ENCODE measurements at regions not wholly inside any gene's neighbourhood (a gene's known extent, or its start where the extent isn't known, plus 50 kb on each side); places are given as distances from the start of the nearest gene placed in this dataset.

DNA sequence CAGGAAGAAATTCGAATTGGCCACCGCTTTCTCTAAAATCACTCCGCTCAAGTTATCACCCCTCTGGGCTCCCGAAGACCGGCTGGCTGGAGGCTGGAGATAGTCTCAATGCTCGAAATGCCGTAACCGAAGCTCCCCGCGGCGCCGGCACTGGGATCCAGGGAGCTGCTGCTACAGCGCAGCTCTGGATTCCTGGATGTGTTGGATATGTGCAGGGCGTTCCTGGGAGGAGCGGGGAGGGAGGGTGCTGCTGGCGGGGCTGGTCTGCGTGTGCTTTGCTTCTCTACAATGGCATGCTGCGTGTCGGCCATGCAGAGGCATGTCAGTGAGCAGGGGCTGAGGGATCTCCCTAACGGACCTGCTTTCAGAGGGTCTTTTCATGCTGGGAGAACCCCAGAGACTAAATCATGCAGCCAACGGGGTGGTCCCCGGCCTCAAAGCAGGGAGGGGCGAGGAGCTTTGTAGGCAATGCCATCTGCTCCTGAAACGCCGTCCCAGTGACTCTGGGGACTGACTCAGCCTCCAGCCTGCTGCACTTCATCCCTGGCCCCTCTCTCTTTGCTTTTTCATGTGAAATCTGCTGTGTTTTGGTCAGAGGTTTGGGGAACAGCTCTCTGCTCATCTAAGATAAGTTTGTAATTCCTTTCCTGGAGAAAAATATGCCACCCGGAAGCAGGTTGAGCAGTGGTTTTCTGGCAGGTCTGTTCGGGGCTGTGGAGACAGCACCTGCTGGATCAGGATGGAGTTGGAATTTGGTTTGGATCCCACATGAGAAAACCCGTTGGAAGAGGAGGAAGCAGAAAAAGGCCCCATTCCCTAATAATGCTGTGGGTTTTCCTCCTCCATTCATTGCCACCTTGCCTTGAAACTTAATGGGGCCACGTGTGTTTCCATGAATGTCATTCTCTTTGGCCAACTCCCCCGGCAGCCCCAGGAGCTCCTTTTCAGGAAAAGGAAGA lies 311.4 kb downstream of the SEC14L1 start:
- H3K27ac ChIP-seq (ENCODE audit: low read length) = no peak overlapping the region
- peaks cover 19% of the 10 kb centered on the region for H3K4me1 ChIP-seq (ENCODE audit: control insufficient read depth, insufficient read depth, low read length)
- no peaks in the 10 kb centered on the region for H3K9me3 ChIP-seq (ENCODE audit: control insufficient read depth, insufficient read depth, low read length)
- H3K4me3 ChIP-seq (ENCODE audit: low read length) = peak overlapping the region; percentile 48; the same call in 1 of the 2 replicates
- no CpG with 5 or more reads among the region's 30 CpGs for WGBS (ENCODE audit: insufficient coverage, insufficient read length)
- H3K27me3 ChIP-seq (ENCODE audit: control insufficient read depth, insufficient read depth, low read length) = no peaks in the 10 kb centered on the region
- H3K36me3 ChIP-seq (ENCODE audit: control insufficient read depth, insufficient read depth, low read length) = no peaks in the 10 kb centered on the region
- DNase-seq (ENCODE audit: low read depth, low spot score) = no peak

DNA sequence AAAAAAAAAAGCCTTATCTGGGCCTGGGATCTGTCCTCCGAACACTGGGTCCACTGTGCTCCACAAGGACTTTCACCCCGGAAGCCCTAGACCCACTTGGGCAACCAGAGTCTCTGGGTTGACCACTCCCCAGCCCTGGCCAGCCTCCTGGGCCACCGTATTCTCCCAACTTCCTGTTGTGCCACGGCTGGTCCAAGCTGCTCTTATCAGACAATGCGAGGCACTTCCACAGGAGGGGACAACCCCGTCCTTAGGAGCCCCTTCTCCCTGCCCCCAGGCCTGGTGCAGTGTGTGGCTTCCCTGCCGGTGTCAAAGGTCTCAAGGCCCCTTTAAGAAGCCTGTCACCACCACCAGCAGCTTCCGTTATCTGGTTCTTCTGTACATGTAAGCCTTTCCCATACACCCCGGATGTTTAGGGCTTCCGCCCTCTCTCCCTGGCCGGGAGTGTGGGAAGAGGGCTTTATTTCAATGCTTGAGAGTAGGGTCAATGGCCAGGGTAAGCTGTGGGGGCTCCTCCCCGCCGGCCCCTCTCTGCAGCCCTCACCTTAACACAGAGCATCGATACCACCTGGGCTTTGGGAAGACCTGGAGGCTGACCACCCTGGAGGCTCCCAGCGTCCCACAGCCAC lies 313.0 kb downstream of the SEC14L1 start:
- no peak overlapping the region for H3K4me3 ChIP-seq (ENCODE audit: low read length)
- H3K27me3 ChIP-seq (ENCODE audit: control insufficient read depth, insufficient read depth, low read length) = no peaks in the 10 kb centered on the region
- no peak overlapping the region for H3K27ac ChIP-seq (ENCODE audit: low read length)
- no CpG with 5 or more reads among the region's 15 CpGs for WGBS (ENCODE audit: insufficient coverage, insufficient read length)
- DNase-seq (ENCODE audit: low read depth, low spot score) = no peak
- H3K9me3 ChIP-seq (ENCODE audit: control insufficient read depth, insufficient read depth, low read length) = no peaks in the 10 kb centered on the region
- H3K4me1 ChIP-seq (ENCODE audit: control insufficient read depth, insufficient read depth, low read length) = peaks cover 19% of the 10 kb centered on the region
- no peaks in the 10 kb centered on the region for H3K36me3 ChIP-seq (ENCODE audit: control insufficient read depth, insufficient read depth, low read length)

DNA sequence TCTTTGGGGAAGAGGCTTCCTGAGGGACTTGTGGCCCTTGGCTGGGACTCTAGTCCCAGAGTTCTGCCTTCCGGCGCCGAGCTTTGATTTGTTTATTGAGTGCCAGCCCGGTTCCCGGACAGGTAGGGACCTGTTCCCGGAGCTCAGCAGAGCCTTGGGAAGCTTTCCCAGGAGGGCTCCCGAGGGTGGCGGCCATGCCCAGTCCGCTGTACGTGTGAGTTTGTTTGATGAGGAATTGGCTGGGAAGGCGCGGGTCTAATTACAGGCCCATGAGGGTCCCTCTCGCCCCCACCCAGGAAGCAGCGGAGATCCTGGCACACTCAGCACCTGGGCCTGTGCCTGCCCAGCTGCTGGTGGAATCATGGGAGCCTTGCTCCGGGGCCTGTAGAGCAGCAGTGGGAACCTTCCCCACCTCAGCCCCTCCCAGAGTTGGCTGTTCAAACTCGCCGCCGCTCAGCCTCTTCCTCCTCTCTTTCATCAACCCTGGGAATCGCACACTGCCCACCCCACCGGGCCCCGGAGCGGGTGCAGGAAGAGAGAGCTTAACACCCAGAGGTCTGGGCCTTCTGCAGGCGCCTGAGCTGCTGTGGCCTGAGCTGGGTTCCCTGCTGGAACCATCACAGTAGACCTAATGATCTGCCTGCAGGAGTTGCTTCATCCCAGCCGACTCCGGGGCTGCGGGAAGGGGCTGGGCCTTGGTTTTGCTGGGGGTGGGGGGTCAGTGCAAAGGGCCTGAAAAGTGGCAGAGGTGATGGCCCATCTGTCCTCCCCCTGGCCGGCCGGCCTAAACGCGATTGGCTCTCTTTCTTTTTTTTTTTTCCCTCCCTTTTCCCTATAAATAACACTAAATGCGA lies 313.7 kb downstream of the SEC14L1 start:
- no CpG with 5 or more reads among the region's 31 CpGs for WGBS (ENCODE audit: insufficient coverage, insufficient read length)
- no peak for DNase-seq (ENCODE audit: low read depth, low spot score)
- no peaks in the 10 kb centered on the region for H3K9me3 ChIP-seq (ENCODE audit: control insufficient read depth, insufficient read depth, low read length)
- H3K36me3 ChIP-seq (ENCODE audit: control insufficient read depth, insufficient read depth, low read length) = no peaks in the 10 kb centered on the region
- H3K27ac ChIP-seq (ENCODE audit: low read length) = no peak overlapping the region
- H3K4me3 ChIP-seq (ENCODE audit: low read length) = no peak overlapping the region
- H3K4me1 ChIP-seq (ENCODE audit: control insufficient read depth, insufficient read depth, low read length) = peaks cover 14% of the 10 kb centered on the region
- no peaks in the 10 kb centered on the region for H3K27me3 ChIP-seq (ENCODE audit: control insufficient read depth, insufficient read depth, low read length)

DNA sequence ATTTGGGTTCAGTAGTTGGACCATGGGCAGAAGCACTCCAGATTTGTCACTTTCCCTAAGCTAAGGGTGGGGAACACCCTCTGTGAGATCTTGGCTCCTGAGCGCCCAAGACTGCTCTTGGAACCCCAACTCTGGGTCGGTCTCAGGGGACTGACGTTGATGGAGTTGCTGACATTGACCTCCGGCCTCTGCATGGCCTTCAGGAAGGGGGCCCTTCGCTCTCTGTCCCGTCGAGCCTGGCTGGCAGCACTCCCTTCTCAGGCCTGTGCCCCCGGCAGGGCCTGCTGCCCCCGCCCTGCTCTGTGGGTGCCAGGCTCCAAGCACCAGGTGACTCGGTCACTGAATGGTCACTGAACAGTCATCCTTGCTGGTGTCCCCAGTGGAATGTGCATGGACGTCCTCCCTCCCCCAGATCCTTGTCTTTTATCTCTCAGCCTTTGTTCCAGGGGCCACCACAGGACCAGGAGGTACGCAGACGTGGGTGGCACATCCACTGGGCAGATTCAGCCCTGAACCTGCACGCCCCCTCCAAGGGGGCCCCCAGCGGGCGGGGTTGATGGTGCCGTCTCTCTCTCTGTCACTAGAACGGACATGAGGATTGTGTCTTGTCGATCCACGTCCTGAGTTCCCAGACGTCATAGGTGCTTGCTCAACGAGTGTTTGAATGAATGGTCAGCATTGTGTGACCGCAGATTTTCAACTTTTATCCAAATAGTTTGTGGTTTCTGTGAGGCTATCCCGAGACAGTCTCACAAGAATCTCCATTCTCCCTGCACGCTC lies 314.5 kb downstream of the SEC14L1 start:
- Histone ChIP-seq H3K27me3 (ENCODE audit: control insufficient read depth, insufficient read depth, low read length) (no peaks in the 10 kb centered on the region), H3K9me3 (ENCODE audit: control insufficient read depth, insufficient read depth, low read length) (no peaks in the 10 kb centered on the region), H3K4me3 (ENCODE audit: low read length) (no peak overlapping the region), H3K27ac (ENCODE audit: low read length) (no peak overlapping the region), H3K4me1 (ENCODE audit: control insufficient read depth, insufficient read depth, low read length) (peaks cover 14% of the 10 kb centered on the region), H3K36me3 (ENCODE audit: control insufficient read depth, insufficient read depth, low read length) (no peaks in the 10 kb centered on the region)
- WGBS (ENCODE audit: insufficient coverage, insufficient read length) = no CpG with 5 or more reads among the region's 25 CpGs
- no peak for DNase-seq (ENCODE audit: low read depth, low spot score)

DNA sequence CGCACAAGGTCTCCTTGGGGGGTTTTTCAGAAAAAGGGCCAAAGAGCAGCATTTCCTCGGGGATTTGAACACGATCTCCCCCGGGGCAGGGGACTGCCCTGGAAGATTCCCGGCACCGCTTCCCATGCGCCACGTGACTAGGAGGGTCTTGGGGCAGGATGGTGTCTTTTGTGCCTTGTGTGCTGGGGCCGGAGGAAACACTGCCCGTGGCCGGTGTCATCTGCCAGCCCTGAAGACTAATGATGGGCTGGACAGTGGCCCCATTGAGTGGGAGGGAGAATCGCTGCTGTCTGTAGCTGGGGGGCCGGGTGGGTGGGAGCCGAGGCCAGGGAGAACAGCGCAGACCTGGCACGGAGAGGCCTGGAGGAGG lies 315.1 kb downstream of the SEC14L1 start:
- Histone ChIP-seq H3K4me3 (ENCODE audit: low read length) (no peak overlapping the region), H3K36me3 (ENCODE audit: control insufficient read depth, insufficient read depth, low read length) (no peaks in the 10 kb centered on the region)
- no CpG with 5 or more reads among the region's 16 CpGs for WGBS (ENCODE audit: insufficient coverage, insufficient read length)

DNA sequence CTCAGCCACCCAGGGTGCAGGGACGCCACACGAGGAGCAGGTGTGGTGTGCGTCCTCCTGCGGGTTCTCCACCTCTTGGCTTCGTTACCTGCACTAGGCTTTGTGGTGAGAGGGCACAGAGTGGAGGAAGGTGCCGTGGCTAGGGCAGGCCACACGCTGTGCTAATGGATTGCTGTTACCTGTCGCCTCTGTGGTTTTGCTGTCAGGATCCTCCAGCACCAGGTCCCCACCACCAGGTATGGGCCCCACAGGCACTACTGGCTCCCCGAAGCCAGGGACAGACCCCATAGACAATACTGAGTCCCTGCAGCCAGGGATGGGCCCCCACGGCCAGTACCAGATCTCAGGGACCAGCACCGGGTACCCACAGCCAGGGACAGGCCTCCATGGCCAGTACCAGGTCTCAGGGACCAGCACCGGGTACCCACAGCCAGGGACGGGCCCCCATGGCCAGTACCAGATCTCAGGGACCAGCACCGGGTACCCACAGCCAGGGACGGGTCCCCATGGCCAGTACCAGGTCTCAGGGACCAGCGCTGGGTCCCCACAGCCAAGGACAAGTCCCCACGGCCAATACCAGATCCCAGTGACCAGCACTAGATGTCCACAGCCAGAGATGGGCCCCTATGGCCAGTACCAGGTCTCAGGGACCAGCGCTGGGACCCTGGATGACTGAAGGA lies 315.6 kb downstream of the SEC14L1 start:
- WGBS (ENCODE audit: insufficient coverage, insufficient read length) = no CpG with 5 or more reads among the region's 18 CpGs

More for the DNA sequence above, 315.1 kb downstream of the SEC14L1 start:
- no peak for DNase-seq (ENCODE audit: low read depth, low spot score)
- no peaks in the 10 kb centered on the region for H3K27me3 ChIP-seq (ENCODE audit: control insufficient read depth, insufficient read depth, low read length)
- H3K9me3 ChIP-seq (ENCODE audit: control insufficient read depth, insufficient read depth, low read length) = no peaks in the 10 kb centered on the region
- H3K27ac ChIP-seq (ENCODE audit: low read length) = no peak overlapping the region
- peaks cover 17% of the 10 kb centered on the region for H3K4me1 ChIP-seq (ENCODE audit: control insufficient read depth, insufficient read depth, low read length)

DNA sequence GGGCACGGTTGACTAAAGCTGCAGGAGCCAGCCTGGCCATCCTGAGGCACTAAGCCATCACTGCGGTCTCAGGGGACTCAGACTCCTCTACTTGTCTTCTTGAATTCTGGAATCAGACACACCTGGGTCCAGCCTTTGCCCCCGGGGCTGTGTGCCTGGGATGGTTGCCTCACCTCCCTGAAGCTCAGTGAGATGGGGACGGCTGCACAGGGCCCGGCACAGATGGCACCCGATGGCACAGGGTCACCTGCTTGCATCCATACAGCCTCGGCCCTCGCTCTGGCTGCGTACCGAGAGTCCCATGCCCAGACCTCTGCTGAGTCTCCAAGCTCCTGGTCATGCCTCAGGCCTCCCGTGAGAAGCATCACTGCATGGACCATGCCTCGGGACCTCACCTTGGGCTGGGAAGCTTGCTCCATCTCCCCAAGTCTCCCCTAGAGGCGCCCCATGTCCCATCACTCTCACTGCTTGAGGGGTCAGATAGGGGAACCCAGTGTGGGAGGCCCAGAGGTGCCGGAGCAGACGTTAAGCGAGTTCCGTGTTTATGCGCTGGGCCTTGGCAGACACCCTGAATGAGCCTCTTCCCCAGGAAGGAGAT lies 316.3 kb downstream of the SEC14L1 start:
- no peaks in the 10 kb centered on the region for H3K9me3 ChIP-seq (ENCODE audit: control insufficient read depth, insufficient read depth, low read length)
- H3K27ac ChIP-seq (ENCODE audit: low read length) = no peak overlapping the region
- no peaks in the 10 kb centered on the region for H3K36me3 ChIP-seq (ENCODE audit: control insufficient read depth, insufficient read depth, low read length)
- WGBS (ENCODE audit: insufficient coverage, insufficient read length) = no CpG with 5 or more reads among the region's 18 CpGs
- H3K4me1 ChIP-seq (ENCODE audit: control insufficient read depth, insufficient read depth, low read length) = peaks cover 16% of the 10 kb centered on the region
- H3K27me3 ChIP-seq (ENCODE audit: control insufficient read depth, insufficient read depth, low read length) = no peaks in the 10 kb centered on the region
- no peak for DNase-seq (ENCODE audit: low read depth, low spot score)
- no peak overlapping the region for H3K4me3 ChIP-seq (ENCODE audit: low read length)

More for the DNA sequence above, 315.6 kb downstream of the SEC14L1 start:
- Histone ChIP-seq H3K36me3 (ENCODE audit: control insufficient read depth, insufficient read depth, low read length) (no peaks in the 10 kb centered on the region), H3K4me1 (ENCODE audit: control insufficient read depth, insufficient read depth, low read length) (peaks cover 17% of the 10 kb centered on the region), H3K27ac (ENCODE audit: low read length) (no peak overlapping the region), H3K9me3 (ENCODE audit: control insufficient read depth, insufficient read depth, low read length) (no peaks in the 10 kb centered on the region), H3K4me3 (ENCODE audit: low read length) (no peak overlapping the region), H3K27me3 (ENCODE audit: control insufficient read depth, insufficient read depth, low read length) (no peaks in the 10 kb centered on the region)
- no peak for DNase-seq (ENCODE audit: low read depth, low spot score)

DNA sequence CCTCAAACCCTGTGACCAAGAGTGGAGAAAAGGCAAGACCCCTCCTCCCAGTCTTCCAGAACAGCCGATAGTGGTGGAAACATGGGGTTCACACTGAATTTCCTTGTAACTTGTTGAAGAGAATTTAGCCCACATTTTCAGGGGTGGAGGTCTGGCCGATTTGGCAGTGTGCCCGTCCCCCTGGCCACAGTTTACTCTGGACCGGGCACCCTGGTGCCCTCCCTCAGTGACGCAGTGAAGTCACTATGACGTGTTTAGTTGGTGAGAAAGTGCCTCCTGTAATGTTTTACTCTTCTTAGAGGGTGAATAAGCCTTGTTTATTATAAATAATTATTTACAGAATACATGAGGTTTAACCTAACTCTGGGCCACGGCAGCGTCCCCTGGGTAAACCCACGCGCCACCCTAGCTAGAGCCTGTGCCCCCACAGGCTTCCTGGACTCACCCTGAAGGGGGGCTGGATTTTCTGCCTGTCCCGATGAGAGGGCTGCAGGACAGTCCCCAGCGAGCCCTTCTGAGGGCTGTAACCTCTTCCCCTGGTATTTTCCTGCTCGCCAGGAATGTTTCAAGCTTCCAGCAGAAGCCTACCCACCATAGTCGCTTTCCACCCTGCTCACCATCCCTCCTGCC lies 316.9 kb downstream of the SEC14L1 start:
- H3K4me1 ChIP-seq (ENCODE audit: control insufficient read depth, insufficient read depth, low read length) = peaks cover 12% of the 10 kb centered on the region
- no peak overlapping the region for H3K4me3 ChIP-seq (ENCODE audit: low read length)
- H3K27ac ChIP-seq (ENCODE audit: low read length) = no peak overlapping the region
- no peaks in the 10 kb centered on the region for H3K27me3 ChIP-seq (ENCODE audit: control insufficient read depth, insufficient read depth, low read length)
- no CpG with 5 or more reads among the region's 14 CpGs for WGBS (ENCODE audit: insufficient coverage, insufficient read length)
- H3K36me3 ChIP-seq (ENCODE audit: control insufficient read depth, insufficient read depth, low read length) = no peaks in the 10 kb centered on the region
- DNase-seq (ENCODE audit: low read depth, low spot score) = no peak
- H3K9me3 ChIP-seq (ENCODE audit: control insufficient read depth, insufficient read depth, low read length) = no peaks in the 10 kb centered on the region

All from iPS DF 6.9 (cell line).